ENCODE measurements at regions not wholly inside any gene's neighbourhood (a gene's known extent, or its start where the extent isn't known, plus 50 kb on each side); places are given as distances from the start of the nearest gene placed in this dataset.

DNA sequence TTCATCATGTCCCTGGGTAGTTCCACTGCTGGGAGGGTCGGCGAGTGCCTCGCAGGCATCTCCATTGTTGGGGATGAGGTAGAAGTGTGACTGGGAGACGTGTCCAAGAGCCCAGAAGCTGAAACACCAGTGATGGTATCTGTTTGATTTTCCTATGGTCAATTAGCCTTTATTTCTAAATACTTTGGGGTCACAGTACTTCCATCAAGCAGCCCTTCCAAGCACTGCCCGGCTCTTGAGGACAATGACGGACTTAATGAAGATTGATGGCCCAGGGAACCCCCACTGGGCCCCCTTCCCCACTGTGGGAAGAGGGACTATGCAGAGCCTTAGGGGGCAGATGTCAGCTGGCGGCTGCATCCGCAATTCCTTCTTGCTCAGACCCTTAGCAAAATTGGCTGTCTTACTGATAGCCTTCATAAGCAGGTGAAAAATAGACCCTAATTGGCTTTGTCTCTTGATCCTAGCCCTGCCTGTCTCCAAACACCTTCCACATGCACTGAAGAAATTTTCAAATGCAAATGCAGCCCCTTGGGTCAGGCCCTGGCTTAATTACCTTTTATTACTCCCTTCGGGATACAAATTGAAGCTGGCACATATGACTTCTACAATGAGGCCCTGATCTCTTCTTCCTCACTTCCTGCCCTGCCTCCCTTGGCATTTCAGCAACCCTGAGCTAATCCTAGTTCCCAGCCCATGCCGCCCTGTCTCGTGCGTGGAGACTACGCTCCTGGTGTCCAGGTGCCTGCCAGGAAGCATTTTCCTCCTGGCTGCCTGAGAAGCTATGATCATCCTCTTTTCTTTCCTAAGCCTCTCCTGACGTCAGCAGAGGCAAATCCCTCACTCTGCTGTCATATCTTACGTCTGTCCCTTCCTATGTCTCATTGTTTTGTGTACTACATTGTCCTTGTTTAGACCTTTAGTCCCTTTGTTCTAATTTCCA lies 124.5 kb upstream of the GDF10 start:
- Histone ChIP-seq H3K27ac (no peak overlapping the region), H3K27me3 (replicated peaks) (no peaks in the 10 kb centered on the region), H3K36me3 (replicated peaks) (no peaks in the 10 kb centered on the region), H3K4me3 (ENCODE audit: low read depth, low read length) (no peak overlapping the region)
- no peak for DNase-seq
- TF ChIP-seq, protein P1, sequence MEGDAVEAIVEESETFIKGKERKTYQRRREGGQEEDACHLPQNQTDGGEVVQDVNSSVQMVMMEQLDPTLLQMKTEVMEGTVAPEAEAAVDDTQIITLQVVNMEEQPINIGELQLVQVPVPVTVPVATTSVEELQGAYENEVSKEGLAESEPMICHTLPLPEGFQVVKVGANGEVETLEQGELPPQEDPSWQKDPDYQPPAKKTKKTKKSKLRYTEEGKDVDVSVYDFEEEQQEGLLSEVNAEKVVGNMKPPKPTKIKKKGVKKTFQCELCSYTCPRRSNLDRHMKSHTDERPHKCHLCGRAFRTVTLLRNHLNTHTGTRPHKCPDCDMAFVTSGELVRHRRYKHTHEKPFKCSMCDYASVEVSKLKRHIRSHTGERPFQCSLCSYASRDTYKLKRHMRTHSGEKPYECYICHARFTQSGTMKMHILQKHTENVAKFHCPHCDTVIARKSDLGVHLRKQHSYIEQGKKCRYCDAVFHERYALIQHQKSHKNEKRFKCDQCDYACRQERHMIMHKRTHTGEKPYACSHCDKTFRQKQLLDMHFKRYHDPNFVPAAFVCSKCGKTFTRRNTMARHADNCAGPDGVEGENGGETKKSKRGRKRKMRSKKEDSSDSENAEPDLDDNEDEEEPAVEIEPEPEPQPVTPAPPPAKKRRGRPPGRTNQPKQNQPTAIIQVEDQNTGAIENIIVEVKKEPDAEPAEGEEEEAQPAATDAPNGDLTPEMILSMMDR (IDR thresholded peaks at IDR 0.05; ENCODE audit: low read depth, low read length, missing control alignments): no peak
- in situ Hi-C loops (cut with HindIII; ENCODE audit: low pct_ligation_motif_present, low sequenced_read_pairs): no loop called here

DNA sequence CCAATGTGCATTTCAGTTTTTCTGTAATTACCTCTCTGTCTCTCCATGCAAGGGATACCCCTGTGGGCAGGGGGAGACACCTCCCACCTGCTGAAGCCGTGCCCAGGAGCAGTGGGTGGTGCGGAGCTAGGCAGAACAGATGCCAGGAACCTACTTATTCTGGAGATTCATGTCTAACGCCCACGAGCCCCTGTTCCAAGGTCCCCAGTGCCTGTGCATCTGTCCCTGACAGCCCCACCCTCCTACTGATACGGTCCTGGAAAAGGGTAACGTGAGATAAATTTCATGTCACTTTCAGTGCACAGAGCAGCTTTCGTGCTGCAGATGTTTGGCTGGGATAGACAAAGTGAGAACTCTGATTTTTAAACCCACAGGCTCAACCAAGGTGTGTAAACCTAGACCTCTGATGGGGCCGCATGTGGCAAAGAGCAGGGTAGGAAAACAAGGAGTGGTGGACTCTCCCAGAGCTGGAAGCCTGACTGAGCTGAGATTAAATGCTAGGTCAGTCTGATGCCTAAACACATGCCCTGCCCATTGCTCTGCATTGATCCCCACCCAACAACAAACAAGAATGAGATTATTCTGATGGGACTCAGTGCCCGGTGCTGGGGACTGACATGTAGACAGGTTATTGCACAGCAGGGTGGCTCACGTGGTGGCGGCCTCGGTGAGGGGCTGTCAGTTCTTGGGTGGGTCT lies 123.6 kb upstream of the GDF10 start:
- TF ChIP-seq, protein P1 (IDR thresholded peaks at IDR 0.05; ENCODE audit: low read depth, low read length, missing control alignments): no peak
- Histone ChIP-seq H3K27ac (no peak overlapping the region), H3K4me3 (ENCODE audit: low read depth, low read length) (no peak overlapping the region), H3K27me3 (replicated peaks) (no peaks in the 10 kb centered on the region), H3K36me3 (replicated peaks) (no peaks in the 10 kb centered on the region)
- DNase-seq: no peak
- in situ Hi-C loops (cut with HindIII; ENCODE audit: low pct_ligation_motif_present, low sequenced_read_pairs): no loop called here

DNA sequence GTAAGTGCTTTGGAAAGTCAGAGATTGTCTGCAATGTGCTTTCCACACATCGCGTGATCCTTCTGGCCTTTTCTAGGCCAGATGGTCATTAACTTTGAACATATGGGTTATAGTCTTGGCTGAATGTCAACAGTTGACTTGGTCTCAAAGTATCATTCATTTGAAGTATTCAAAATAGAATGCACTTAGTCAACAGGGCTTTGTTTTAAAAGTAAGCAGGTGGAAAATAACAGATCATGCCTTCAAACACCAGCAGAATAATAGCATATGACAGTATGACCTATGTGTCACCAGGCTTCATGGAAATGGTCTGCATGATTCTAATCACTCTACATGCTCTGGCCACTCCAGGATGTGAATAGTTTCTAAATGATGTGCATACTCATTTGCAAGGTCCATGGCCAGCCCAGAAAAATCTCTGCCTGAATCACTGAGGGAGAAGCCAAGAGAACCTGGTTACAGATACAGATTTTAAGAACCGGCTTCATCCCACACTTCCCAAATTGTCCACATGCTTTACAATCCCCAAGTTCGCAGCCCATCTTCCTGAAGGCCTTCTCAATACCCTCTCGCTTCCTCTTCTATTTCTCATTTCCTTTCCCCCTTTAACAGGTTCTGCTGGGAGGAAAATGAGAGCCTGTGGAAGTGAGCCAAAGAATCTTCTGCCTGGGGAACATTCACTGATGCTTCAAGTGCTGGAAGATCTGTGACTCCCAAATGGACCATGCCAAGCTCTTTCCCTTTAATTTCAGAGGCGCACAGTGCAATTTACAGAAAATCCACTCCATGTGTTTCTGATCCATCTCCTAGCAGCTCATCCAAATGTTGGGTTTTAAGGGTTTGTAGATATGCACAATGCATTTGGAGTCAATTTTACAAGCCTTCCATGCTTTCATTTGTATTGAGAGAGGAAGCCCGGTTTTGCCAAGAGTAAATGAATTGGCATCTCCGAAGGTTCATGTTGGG lies 122.8 kb upstream of the GDF10 start:
- no peaks in the 10 kb centered on the region for H3K36me3 ChIP-seq (replicated peaks)
- H3K27me3 ChIP-seq (replicated peaks): no peaks in the 10 kb centered on the region
- peak; percentile 15 for DNase-seq
- TF ChIP-seq, protein P1 (IDR thresholded peaks at IDR 0.05; ENCODE audit: low read depth, low read length, missing control alignments): no peak
- no peak overlapping the region for H3K27ac ChIP-seq
- in situ Hi-C loops (cut with HindIII; ENCODE audit: low pct_ligation_motif_present, low sequenced_read_pairs): no loop called here
- no peak overlapping the region for H3K4me3 ChIP-seq (ENCODE audit: low read depth, low read length)

DNA sequence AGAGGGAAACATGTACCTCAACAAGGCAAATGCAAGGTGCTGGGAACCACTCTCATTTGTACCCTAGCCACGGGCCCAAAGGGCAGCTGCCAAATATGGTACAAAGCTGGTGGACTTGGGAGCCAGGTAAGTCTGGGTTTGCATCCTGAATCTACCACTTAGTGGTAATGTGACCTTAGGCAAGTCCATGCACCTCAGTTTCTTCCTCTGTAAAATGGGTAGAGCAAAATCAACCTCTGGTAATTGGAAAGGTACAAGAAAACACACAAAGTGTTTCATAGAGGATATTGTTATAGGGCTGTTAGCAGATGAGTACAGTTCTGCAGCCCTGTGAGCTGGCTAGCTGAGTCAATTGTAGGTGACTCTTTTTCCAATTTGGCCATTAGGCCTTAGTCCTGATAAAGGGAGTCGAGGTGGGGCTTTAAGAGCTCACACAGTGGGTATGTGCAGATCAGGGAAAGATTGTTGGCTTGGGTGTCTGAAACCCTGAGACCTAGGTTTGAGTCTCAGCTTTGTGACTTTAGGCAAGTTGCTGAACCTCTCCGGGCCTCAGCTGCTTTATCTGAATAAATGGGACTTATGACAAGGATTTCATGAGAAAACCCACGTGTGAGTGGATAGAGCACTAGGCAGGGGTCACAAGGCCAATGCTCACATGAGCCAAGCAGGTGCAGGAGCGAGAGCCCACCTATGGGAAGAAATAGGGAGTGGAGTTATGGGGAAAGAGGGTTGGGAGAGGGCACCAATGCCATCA lies 121.3 kb upstream of the GDF10 start:
- H3K36me3 ChIP-seq (replicated peaks): no peaks in the 10 kb centered on the region
- no peak overlapping the region for H3K27ac ChIP-seq
- DNase-seq: no peak
- in situ Hi-C loops (cut with HindIII; ENCODE audit: low pct_ligation_motif_present, low sequenced_read_pairs): no loop called here
- TF ChIP-seq, protein P1 (IDR thresholded peaks at IDR 0.05; ENCODE audit: low read depth, low read length, missing control alignments): no peak
- no peak overlapping the region for H3K4me3 ChIP-seq (ENCODE audit: low read depth, low read length)
- H3K27me3 ChIP-seq (replicated peaks): no peaks in the 10 kb centered on the region

DNA sequence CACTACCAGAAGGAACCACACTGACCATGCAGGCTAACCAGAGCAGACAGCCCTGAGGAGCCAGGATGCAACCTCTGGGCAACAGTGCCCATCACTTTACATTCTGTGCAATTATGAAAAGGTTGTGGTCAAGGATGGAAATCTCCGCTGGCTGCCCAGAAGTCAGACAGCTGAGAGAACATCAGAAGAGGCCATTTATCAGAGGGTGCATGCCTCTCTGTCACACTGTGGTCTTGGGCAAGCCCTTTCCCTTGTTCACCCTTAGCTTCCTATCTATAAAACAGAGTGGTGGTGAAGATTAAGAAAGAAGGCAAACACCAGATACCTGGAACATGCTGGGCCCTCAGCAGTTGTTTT lies 120.7 kb upstream of the GDF10 start:
- Histone ChIP-seq H3K27ac (no peak overlapping the region), H3K4me3 (ENCODE audit: low read depth, low read length) (no peak overlapping the region), H3K36me3 (replicated peaks) (no peaks in the 10 kb centered on the region), H3K27me3 (replicated peaks) (no peaks in the 10 kb centered on the region)
- TF ChIP-seq, protein P1 (IDR thresholded peaks at IDR 0.05; ENCODE audit: low read depth, low read length, missing control alignments): no peak
- in situ Hi-C loops (cut with HindIII; ENCODE audit: low pct_ligation_motif_present, low sequenced_read_pairs): no loop called here
- DNase-seq: no peak

Data from brain microvascular endothelial cell (primary cell).